ENCODE measurements at regions not wholly inside any gene's neighbourhood (a gene's known extent, or its start where the extent isn't known, plus 50 kb on each side); places are given as distances from the start of the nearest gene placed in this dataset.

- TF ChIP-seq CTCF (IDR thresholded peaks at IDR 0.05) (no peak), EP300 (IDR thresholded peaks at IDR 0.05) (no peak), POLR2A (IDR thresholded peaks at IDR 0.05) (no peak)
Measured at GRCh38 chr18:75984853-75985252, 510.2 kb downstream of the ZNF516 start.
